HK-2 (cell line): ENCODE measurements at regions not wholly inside any gene's neighbourhood (a gene's known extent, or its start where the extent isn't known, plus 50 kb on each side); places are given as distances from the start of the nearest gene placed in this dataset.

Experiments used
- DNase-seq: peaks from one replicate; pipeline ENCODE4 v3.0.0-alpha.2; 2018; ENCODE audit not compliant: unreplicated experiment

GRCh38 chr11:101211407-101211975 lies 81.9 kb upstream of the PGR start:
- DNase-seq, result no peak

GRCh38 chr11:101202614-101203013 lies 73.0 kb upstream of the PGR start:
- no peak for DNase-seq

- DNase-seq, result no peak
Measured at GRCh38 chr11:101199416-101199815, 69.8 kb upstream of the PGR start.

GRCh38 chr11:101195294-101195693 lies 65.7 kb upstream of the PGR start:
- no peak for DNase-seq

- DNase-seq, result no peak
Measured at GRCh38 chr11:101188801-101189200, 59.2 kb upstream of the PGR start.

- DNase-seq, result no peak
Measured at GRCh38 chr11:101188173-101188572, 58.6 kb upstream of the PGR start.

- no peak for DNase-seq
Measured at GRCh38 chr11:101187748-101188147, 58.1 kb upstream of the PGR start.

- no peak for DNase-seq
Measured at GRCh38 chr11:101185985-101186384, 56.4 kb upstream of the PGR start.

- DNase-seq, result no peak
Measured at GRCh38 chr11:101182467-101182866, 52.9 kb upstream of the PGR start.

- DNase-seq, result no peak
Measured at GRCh38 chr11:101180481-101180880, 50.9 kb upstream of the PGR start.
